Thyroid gland (tissue), 4 donors: ENCODE measurements at regions not wholly inside any gene's neighbourhood (a gene's known extent, or its start where the extent isn't known, plus 50 kb on each side); places are given as distances from the start of the nearest gene placed in this dataset.

ENCODE experiments used
- POLR2A ChIP-seq, 2 donors: fragments of 450-650 bp; IDR thresholded peaks; one replicate each; pipeline ENCODE4 v1.6.1; 2017; ENCODE audit warnings: antibody characterized with exemption in 2 of 2, mild to moderate bottlenecking in 2 of 2, moderate library complexity in 1 of 2
- TF ChIP-seq, protein P1 (sequence below), 6 experiments: fragments of 200-600 bp in 3 of 6; fragments of 450-650 bp in 3 of 6; sonication (generic) in 3 of 6; IDR thresholded peaks; one replicate each; pipeline ENCODE4 v1.5.1; 2016 to 2019; ENCODE audit warnings: antibody characterized with exemption in 6 of 6, mild to moderate bottlenecking in 2 of 6, inconsistent platforms in 1 of 6, moderate library complexity in 1 of 6

DNA sequence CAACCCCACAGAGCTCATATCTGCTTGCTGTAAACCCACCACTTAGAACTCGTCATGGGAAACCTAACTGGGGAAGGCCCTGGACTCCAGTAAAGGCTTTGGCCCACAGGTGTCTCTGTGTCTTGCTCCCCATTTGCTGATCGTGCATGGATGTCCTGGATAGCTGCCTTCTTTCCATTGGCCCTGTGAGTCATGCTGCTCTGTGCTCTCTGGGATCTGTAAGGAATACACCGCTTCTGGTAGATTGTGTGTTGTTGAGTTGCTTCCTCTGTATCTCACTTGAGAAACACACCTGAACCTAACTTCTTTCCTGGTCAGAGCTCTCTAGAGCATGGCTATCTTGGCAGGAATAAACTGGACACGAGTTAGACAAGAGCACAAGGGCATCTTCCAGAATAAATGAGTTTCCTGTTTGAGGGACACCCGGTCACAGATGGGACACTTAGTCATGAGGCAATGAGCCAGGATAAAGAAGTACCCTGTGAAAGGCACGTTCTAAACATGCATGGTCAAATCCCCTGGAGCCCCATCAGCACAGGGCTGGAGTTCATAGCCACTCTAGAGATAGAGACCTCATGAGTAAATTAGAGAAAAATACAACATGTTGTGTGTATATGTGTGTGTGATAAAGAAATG lies 99.6 kb upstream of the TMEM170B start:
- TF ChIP-seq POLR2A (IDR thresholded peaks at IDR 0.05): no peak
- TF ChIP-seq, protein P1, sequence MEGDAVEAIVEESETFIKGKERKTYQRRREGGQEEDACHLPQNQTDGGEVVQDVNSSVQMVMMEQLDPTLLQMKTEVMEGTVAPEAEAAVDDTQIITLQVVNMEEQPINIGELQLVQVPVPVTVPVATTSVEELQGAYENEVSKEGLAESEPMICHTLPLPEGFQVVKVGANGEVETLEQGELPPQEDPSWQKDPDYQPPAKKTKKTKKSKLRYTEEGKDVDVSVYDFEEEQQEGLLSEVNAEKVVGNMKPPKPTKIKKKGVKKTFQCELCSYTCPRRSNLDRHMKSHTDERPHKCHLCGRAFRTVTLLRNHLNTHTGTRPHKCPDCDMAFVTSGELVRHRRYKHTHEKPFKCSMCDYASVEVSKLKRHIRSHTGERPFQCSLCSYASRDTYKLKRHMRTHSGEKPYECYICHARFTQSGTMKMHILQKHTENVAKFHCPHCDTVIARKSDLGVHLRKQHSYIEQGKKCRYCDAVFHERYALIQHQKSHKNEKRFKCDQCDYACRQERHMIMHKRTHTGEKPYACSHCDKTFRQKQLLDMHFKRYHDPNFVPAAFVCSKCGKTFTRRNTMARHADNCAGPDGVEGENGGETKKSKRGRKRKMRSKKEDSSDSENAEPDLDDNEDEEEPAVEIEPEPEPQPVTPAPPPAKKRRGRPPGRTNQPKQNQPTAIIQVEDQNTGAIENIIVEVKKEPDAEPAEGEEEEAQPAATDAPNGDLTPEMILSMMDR (IDR thresholded peaks at IDR 0.05): no peak
